Karpas-422 (cell line): ENCODE measurements at regions not wholly inside any gene's neighbourhood (a gene's known extent, or its start where the extent isn't known, plus 50 kb on each side); places are given as distances from the start of the nearest gene placed in this dataset.

Experiments
- DNase-seq: peaks from one replicate; pipeline ENCODE4 v3.0.0-alpha.2; 2015
- H2AFZ ChIP-seq: fragments of 200-600 bp; sonication (generic); 2 replicates; pipeline ENCODE4 v1.6.1; 2014; ENCODE audit warnings: antibody characterized with exemption, low read length, mixed read lengths
- H3K27ac ChIP-seq: fragments of 200-600 bp; sonication (generic); 2 replicates; pipeline ENCODE4 v1.5.1; 2014; ENCODE audit warnings: mild to moderate bottlenecking, low read length, moderate library complexity
- H3K27me3 ChIP-seq: fragments of 200-600 bp; sonication (generic); 2 replicates; pipeline ENCODE4 v1.6.1; 2014; ENCODE audit warnings: low read length, mixed read lengths
- H3K36me3 ChIP-seq: fragments of 200-600 bp; sonication (generic); 2 replicates; pipeline ENCODE4 v1.6.1; 2014; ENCODE audit warnings: low read length, mixed read lengths; ENCODE audit not compliant: insufficient read depth
- H3K4me1 ChIP-seq: fragments of 200-600 bp; sonication (generic); 2 replicates; pipeline ENCODE4 v1.6.1; 2014; ENCODE audit warnings: mild to moderate bottlenecking, low read length, mixed read lengths
- H3K4me2 ChIP-seq: fragments of 200-600 bp; sonication (generic); 2 replicates; pipeline ENCODE4 v1.6.1; 2014; ENCODE audit warnings: low read length, low read depth, mild to moderate bottlenecking; ENCODE audit not compliant: poor library complexity, severe bottlenecking
- H3K4me3 ChIP-seq: fragments of 200-600 bp; sonication (generic); 2 replicates; pipeline ENCODE4 v1.5.1; 2014; ENCODE audit warnings: mild to moderate bottlenecking, antibody characterized with exemption, low read length, mixed read lengths
- H3K79me2 ChIP-seq: fragments of 200-600 bp; sonication (generic); 2 replicates; pipeline ENCODE4 v1.6.1; 2014; ENCODE audit warnings: mild to moderate bottlenecking, low read length, mixed read lengths
- H3K9ac ChIP-seq: fragments of 200-600 bp; sonication (generic); 2 replicates; pipeline ENCODE4 v1.6.0; 2014; ENCODE audit warnings: low read length
- H3K9me2 ChIP-seq: fragments of 200-600 bp; sonication (generic), shearing (Covaris generic); replicated peaks from 2 replicates; pipeline ENCODE4 v1.6.0; 2014; ENCODE audit warnings: mild to moderate bottlenecking, low read length, moderate library complexity; ENCODE audit not compliant: insufficient read depth
- H3K9me3 ChIP-seq: fragments of 300-700, 200-600 bp; sonication (generic); 2 replicates; pipeline ENCODE4 v1.6.1; 2014; ENCODE audit warnings: low read length, mixed read lengths
- H4K20me1 ChIP-seq: fragments of 200-600 bp; sonication (generic); 2 replicates; pipeline ENCODE4 v1.6.1; 2014; ENCODE audit warnings: mild to moderate bottlenecking, antibody characterized with exemption, low read length, low read depth; ENCODE audit not compliant: insufficient read depth

GRCh38 chr9:108081112-108081511, 591.5 kb upstream of the KLF4 start:
- peaks cover 4% of the 10 kb centered on the region for H3K4me1 ChIP-seq
- no peak overlapping the region for H3K4me3 ChIP-seq
- H2AFZ ChIP-seq, result no peak overlapping the region
- no peak for DNase-seq
- no peak overlapping the region for H3K9ac ChIP-seq
- H3K79me2 ChIP-seq, result no peaks in the 10 kb centered on the region
- no peaks in the 10 kb centered on the region for H3K9me3 ChIP-seq
- no peaks in the 10 kb centered on the region for H3K36me3 ChIP-seq
- no peaks in the 10 kb centered on the region for H4K20me1 ChIP-seq
- no peaks in the 10 kb centered on the region for H3K27me3 ChIP-seq
- H3K4me2 ChIP-seq, result no peak overlapping the region
- no peak overlapping the region for H3K27ac ChIP-seq
- no peaks in the 10 kb centered on the region for H3K9me2 ChIP-seq

DNA sequence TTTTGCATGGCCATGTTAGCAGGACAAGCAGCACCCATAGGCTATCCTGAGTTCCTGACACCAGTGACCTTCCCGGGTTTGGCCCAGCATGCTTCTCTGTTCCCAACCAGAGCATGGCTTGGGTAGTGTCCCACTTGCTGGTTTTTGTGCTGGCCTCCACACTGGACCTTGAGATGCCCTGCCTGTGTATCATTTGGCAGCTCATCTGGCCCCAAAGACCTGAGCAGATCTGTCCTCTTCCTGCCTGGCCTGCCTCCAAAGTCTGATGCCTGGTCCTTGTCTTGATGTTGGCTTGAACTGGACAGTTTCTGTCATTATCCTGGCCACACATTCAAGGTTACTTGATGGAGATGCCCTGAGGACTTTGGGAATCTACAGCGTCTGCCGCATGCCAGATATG, 590.7 kb upstream of the KLF4 start:
- H3K4me3 ChIP-seq, result no peak overlapping the region
- H3K4me1 ChIP-seq, result peaks cover 4% of the 10 kb centered on the region
- DNase-seq, result no peak

GRCh38 chr9:108078811-108079210, 589.2 kb upstream of the KLF4 start:
- Histone ChIP-seq H3K4me1 (peaks cover 4% of the 10 kb centered on the region), H3K9ac (no peak overlapping the region), H3K79me2 (no peaks in the 10 kb centered on the region), H3K4me3 (no peak overlapping the region), H3K9me2 (no peaks in the 10 kb centered on the region), H2AFZ (no peak overlapping the region), H3K36me3 (no peaks in the 10 kb centered on the region), H3K27me3 (no peaks in the 10 kb centered on the region), H3K4me2 (no peak overlapping the region), H4K20me1 (no peaks in the 10 kb centered on the region), H3K9me3 (no peaks in the 10 kb centered on the region), H3K27ac (no peak overlapping the region)
- no peak for DNase-seq

More for the DNA sequence above, 590.7 kb upstream of the KLF4 start:
- no peak overlapping the region for H3K27ac ChIP-seq
- no peaks in the 10 kb centered on the region for H3K36me3 ChIP-seq
- H3K9me2 ChIP-seq, result no peaks in the 10 kb centered on the region
- no peak overlapping the region for H3K9ac ChIP-seq
- H3K4me2 ChIP-seq, result no peak overlapping the region
- H3K9me3 ChIP-seq, result no peaks in the 10 kb centered on the region
- H4K20me1 ChIP-seq, result no peaks in the 10 kb centered on the region
- H3K27me3 ChIP-seq, result no peaks in the 10 kb centered on the region
- no peak overlapping the region for H2AFZ ChIP-seq
- no peaks in the 10 kb centered on the region for H3K79me2 ChIP-seq

GRCh38 chr9:108078375-108078774, 588.8 kb upstream of the KLF4 start:
- no peak overlapping the region for H3K27ac ChIP-seq
- no peaks in the 10 kb centered on the region for H3K27me3 ChIP-seq
- no peaks in the 10 kb centered on the region for H3K36me3 ChIP-seq
- DNase-seq, result no peak
- no peak overlapping the region for H2AFZ ChIP-seq
- H3K9me3 ChIP-seq, result no peaks in the 10 kb centered on the region
- no peaks in the 10 kb centered on the region for H4K20me1 ChIP-seq
- H3K4me1 ChIP-seq, result peaks cover 4% of the 10 kb centered on the region
- no peak overlapping the region for H3K9ac ChIP-seq
- H3K79me2 ChIP-seq, result no peaks in the 10 kb centered on the region
- no peaks in the 10 kb centered on the region for H3K9me2 ChIP-seq
- no peak overlapping the region for H3K4me2 ChIP-seq
- H3K4me3 ChIP-seq, result no peak overlapping the region

DNA sequence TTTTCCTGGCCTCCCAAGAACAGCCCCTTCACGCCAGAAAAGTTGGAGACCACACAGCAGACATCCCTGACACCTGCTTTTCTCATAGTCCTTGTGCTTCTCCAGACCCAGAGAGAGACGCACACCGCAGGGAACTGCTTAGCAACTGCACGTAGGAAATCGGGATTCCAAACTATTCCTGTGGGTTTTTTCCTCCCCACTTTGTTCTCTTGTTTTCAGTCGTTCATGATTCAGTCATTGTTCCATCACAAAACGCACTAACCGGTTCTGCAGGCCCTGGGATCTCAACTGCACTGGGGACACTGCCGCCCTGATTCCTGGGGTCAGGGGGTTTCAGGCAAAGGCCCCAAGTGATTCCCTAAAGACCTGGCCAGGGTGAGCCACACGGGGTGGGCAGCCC, 588.0 kb upstream of the KLF4 start:
- no peak overlapping the region for H3K4me3 ChIP-seq

GRCh38 chr9:108074900-108075299, 585.3 kb upstream of the KLF4 start:
- no peak for DNase-seq
- Histone ChIP-seq H3K9ac (no peak overlapping the region), H3K4me3 (no peak overlapping the region), H3K9me2 (no peaks in the 10 kb centered on the region), H2AFZ (no peak overlapping the region), H4K20me1 (no peaks in the 10 kb centered on the region), H3K27me3 (no peaks in the 10 kb centered on the region), H3K36me3 (no peaks in the 10 kb centered on the region), H3K4me1 (peaks cover 4% of the 10 kb centered on the region), H3K4me2 (no peak overlapping the region), H3K79me2 (no peaks in the 10 kb centered on the region), H3K9me3 (no peaks in the 10 kb centered on the region), H3K27ac (no peak overlapping the region)

More for the DNA sequence above, 588.0 kb upstream of the KLF4 start:
- H3K9me3 ChIP-seq, result no peaks in the 10 kb centered on the region
- H2AFZ ChIP-seq, result no peak overlapping the region
- no peak overlapping the region for H3K27ac ChIP-seq
- no peaks in the 10 kb centered on the region for H3K27me3 ChIP-seq
- peaks cover 4% of the 10 kb centered on the region for H3K4me1 ChIP-seq
- H3K9me2 ChIP-seq, result no peaks in the 10 kb centered on the region
- no peaks in the 10 kb centered on the region for H4K20me1 ChIP-seq
- no peak for DNase-seq
- H3K9ac ChIP-seq, result no peak overlapping the region
- no peaks in the 10 kb centered on the region for H3K36me3 ChIP-seq
- no peaks in the 10 kb centered on the region for H3K79me2 ChIP-seq
- no peak overlapping the region for H3K4me2 ChIP-seq

DNA sequence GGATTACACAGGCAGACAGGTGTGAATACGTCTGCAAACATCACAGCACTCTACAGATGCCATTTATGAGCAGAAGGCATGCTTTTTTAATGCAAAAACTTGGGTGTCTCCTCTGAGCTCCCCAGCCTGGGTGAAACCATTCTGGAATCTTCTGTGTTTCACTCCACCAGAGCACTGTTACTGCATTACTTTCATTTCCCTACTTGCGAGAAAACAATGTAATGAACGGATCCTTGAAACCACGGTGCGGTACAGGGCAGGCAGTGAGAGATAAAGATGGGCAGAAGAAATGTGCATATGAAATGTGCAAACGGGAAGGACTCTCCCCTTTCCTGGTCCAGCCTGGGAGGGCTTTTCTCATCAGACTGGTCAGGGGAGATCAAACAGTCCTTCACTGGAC, 584.3 kb upstream of the KLF4 start:
- H3K9me3 ChIP-seq, result no peaks in the 10 kb centered on the region
- H3K27me3 ChIP-seq, result no peaks in the 10 kb centered on the region
- no peak overlapping the region for H2AFZ ChIP-seq
- H3K4me2 ChIP-seq, result no peak overlapping the region
- no peak overlapping the region for H3K4me3 ChIP-seq
- no peaks in the 10 kb centered on the region for H3K9me2 ChIP-seq
- no peaks in the 10 kb centered on the region for H4K20me1 ChIP-seq
- H3K36me3 ChIP-seq, result no peaks in the 10 kb centered on the region
- H3K27ac ChIP-seq, result no peak overlapping the region
- peaks cover under 1% of the 10 kb centered on the region; the same call in 1 of the 2 replicates for H3K4me1 ChIP-seq
- DNase-seq, result no peak
- H3K9ac ChIP-seq, result no peak overlapping the region
- no peaks in the 10 kb centered on the region for H3K79me2 ChIP-seq

DNA sequence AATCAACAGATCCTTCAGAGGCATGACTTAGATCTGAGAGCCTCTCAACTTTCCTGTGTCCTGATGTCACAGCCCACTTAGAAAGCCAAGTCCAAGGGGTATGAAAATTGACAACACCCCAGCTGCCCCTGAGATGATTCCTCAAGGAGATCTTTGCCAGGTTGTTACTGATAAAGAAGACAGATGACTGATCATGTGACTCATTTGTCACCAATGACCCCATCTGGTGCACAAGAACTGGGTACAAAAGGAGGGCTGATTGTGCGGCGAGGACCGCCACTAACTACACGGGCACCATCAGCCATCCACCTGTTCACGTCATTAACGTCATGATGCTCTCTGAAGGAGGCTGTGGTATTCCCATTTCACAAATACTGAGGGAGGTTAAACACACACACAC, 583.2 kb upstream of the KLF4 start:
- Histone ChIP-seq H3K9me3 (no peaks in the 10 kb centered on the region), H4K20me1 (no peaks in the 10 kb centered on the region), H3K4me1 (no peaks in the 10 kb centered on the region), H3K36me3 (no peaks in the 10 kb centered on the region), H2AFZ (no peak overlapping the region), H3K9me2 (no peaks in the 10 kb centered on the region), H3K9ac (no peak overlapping the region), H3K79me2 (no peaks in the 10 kb centered on the region), H3K4me2 (no peak overlapping the region), H3K4me3 (no peak overlapping the region), H3K27me3 (no peaks in the 10 kb centered on the region), H3K27ac (no peak overlapping the region)
- DNase-seq, result no peak

DNA sequence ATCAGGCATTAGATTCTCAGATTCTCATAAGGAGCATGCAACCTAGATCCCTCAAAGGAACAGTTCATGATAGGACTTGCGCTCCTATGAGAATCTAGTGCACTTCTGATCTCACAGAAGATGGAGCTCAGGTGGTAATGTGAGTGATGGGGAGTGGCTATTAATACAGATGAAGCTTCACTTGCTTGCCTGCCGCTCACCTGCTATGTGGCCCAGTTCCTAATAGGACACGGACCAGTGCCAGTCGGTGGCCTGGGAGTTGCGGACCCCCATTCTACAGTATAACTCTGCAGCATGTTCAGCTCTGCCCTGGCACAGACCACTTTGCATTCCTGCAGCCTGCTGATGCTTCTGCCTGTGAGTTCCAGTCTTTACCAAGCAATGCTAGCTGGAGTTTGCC, 581.3 kb upstream of the KLF4 start:
- H3K4me3 ChIP-seq, result no peak overlapping the region
- DNase-seq, result no peak

More for the DNA sequence above, 581.3 kb upstream of the KLF4 start:
- H3K27me3 ChIP-seq, result no peaks in the 10 kb centered on the region
- H3K79me2 ChIP-seq, result no peaks in the 10 kb centered on the region
- no peak overlapping the region for H3K4me2 ChIP-seq
- no peaks in the 10 kb centered on the region for H3K4me1 ChIP-seq
- no peaks in the 10 kb centered on the region for H3K36me3 ChIP-seq
- no peaks in the 10 kb centered on the region for H3K9me2 ChIP-seq
- no peak overlapping the region for H3K27ac ChIP-seq
- H3K9me3 ChIP-seq, result no peaks in the 10 kb centered on the region
- H2AFZ ChIP-seq, result no peak overlapping the region
- H4K20me1 ChIP-seq, result no peaks in the 10 kb centered on the region
- H3K9ac ChIP-seq, result no peak overlapping the region
